HL-60 (cell line): ENCODE measurements at regions not wholly inside any gene's neighbourhood (a gene's known extent, or its start where the extent isn't known, plus 50 kb on each side); places are given as distances from the start of the nearest gene placed in this dataset.

Source experiments
- DNase-seq, 2 experiments: peaks; one replicate each; pipeline ENCODE4 v3.0.0-alpha.2; 2010 to 2020; ENCODE audit warnings: low read depth in 1 of 2, low spot score in 1 of 2
- H3K27ac ChIP-seq: fragments of 250-450 bp; sonication (Bioruptor Pico); replicated peaks from 2 replicates; pipeline ENCODE4 v1.5.1; 2020; ENCODE audit warnings: mild to moderate bottlenecking, moderate library complexity
- H3K27me3 ChIP-seq: fragments of 250-450 bp; sonication (Bioruptor Pico); 2 replicates; pipeline ENCODE4 v1.5.1; 2021; ENCODE audit warnings: mild to moderate bottlenecking, moderate library complexity; ENCODE audit not compliant: insufficient read depth, poor library complexity, severe bottlenecking
- H3K4me3 ChIP-seq: replicated peaks from 2 replicates; pipeline ENCODE4 v1.5.1; 2011; ENCODE audit warnings: mild to moderate bottlenecking, control low read depth, low read length; ENCODE audit not compliant: insufficient read depth
- CTCF ChIP-seq: IDR thresholded peaks from one replicate; pipeline ENCODE4 v1.5.1; 2011; ENCODE audit warnings: low read length, control low read depth, inconsistent platforms; ENCODE audit not compliant: insufficient read depth
- GABPA ChIP-seq: IDR thresholded peaks from 2 replicates; pipeline ENCODE4 v1.6.1; 2012; ENCODE audit warnings: low read depth
- POLR2AphosphoS5 ChIP-seq: IDR thresholded peaks from 2 replicates; pipeline ENCODE4 v1.6.1; 2012; ENCODE audit warnings: low read depth
- REST ChIP-seq: IDR thresholded peaks from 2 replicates; pipeline ENCODE4 v1.6.1; 2012; ENCODE audit warnings: low read depth; ENCODE audit not compliant: insufficient replicate concordance
- SPI1 ChIP-seq: IDR thresholded peaks from 2 replicates; pipeline ENCODE4 v1.6.1; 2012; ENCODE audit warnings: low read depth, mild to moderate bottlenecking, borderline replicate concordance

GRCh38 chr3:5758699-5759098 is 571.2 kb downstream of the EDEM1 start:
- TF ChIP-seq CTCF (no peak), SPI1 (no peak), REST (no peak), GABPA (no peak), POLR2AphosphoS5 (no peak)
- DNase-seq: no peak
- H3K27me3 ChIP-seq: no peaks in the 10 kb centered on the region
- no peak overlapping the region for H3K27ac ChIP-seq
- no peak overlapping the region for H3K4me3 ChIP-seq

GRCh38 chr3:5762506-5762905 is 575.0 kb downstream of the EDEM1 start:
- Histone ChIP-seq H3K27me3 (no peaks in the 10 kb centered on the region), H3K27ac (no peak overlapping the region), H3K4me3 (no peak overlapping the region)
- no peak for TF ChIP-seq CTCF
- TF ChIP-seq POLR2AphosphoS5: no peak
- TF ChIP-seq SPI1: no peak
- no peak for TF ChIP-seq GABPA
- no peak for TF ChIP-seq REST
- DNase-seq: no peak

- no peak for TF ChIP-seq CTCF
- no peak for TF ChIP-seq SPI1
- no peak for TF ChIP-seq POLR2AphosphoS5
- TF ChIP-seq REST: no peak
- no peak for TF ChIP-seq GABPA
- DNase-seq: no peak
- H3K4me3 ChIP-seq: no peak overlapping the region
- H3K27ac ChIP-seq: no peak overlapping the region
- no peaks in the 10 kb centered on the region for H3K27me3 ChIP-seq
These were observed 579.3 kb downstream of the EDEM1 start for GRCh38 chr3:5766848-5767247.
